NCI-H774 (cell line): ENCODE measurements at regions not wholly inside any gene's neighbourhood (a gene's known extent, or its start where the extent isn't known, plus 50 kb on each side); places are given as distances from the start of the nearest gene placed in this dataset.
A peak's percentile ranks its signal among the peaks of the same experiment; 100 is the strongest.
"Not testable (repeated sequence)": the region's sequence is repeated elsewhere in the genome, so short reads cannot be mapped to it uniquely, and the experiment has no call there.

ENCODE experiments used
- DNase-seq: peaks from one replicate; lab custom pipeline; 2025; lab: John Stamatoyannopoulos, UW

DNA sequence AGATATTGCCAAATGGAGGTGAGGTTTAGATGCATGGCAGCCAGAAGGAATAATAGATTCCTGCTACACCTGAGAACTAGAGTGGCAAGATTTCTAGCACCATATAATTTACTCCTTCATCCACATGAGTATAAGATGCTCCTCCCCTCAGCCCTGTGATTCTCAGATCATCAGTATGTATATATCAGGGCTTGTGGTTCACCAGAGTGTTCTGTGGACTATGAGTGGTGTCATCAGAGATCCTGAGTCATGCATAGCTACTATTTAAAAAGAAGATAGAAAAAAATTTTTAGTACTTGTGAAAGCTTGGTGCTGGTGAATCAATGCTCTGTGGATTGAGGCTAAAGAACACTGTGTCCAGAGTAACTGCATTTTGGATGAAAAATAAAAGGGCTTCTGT is 285.9 kb downstream of the BMP4 start:
- no peak for DNase-seq

DNA sequence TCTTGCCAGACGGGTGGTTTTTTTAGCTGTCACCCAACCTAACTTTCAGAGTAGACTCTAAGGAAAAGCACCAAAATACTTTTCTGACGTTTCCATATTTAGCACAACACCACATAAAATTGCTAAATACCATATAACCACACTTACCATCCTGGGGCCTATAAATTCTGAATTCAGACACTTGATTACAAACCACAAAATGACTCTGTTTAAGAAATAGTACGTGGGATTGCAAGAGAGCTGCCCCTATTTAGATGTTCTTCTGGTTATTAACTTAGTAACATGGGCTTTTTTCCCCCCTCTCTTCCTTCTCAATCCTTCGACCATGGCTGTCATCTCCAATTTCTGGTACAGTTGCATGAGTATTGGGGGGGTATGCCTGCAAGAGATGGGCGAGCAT is 287.7 kb downstream of the BMP4 start:
- no peak for DNase-seq

DNA sequence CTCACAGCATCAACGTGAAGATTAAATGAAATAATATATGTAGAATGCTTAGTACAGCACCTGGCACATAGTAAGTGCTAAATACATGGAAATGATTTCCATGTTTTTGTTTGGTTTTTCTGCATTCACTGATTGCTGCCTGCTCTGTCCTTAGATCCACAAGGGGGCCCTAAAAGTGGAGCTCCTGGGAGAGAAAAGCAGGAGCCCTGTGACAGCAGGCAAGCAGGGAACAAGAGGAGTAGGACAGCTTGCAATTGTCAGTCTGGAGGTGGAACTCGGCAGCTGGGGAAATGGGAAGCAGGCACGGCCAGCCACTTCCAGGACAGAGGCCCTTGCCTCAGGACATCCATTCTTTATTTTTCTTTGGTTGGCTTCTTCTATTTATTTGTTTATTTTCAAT is 292.9 kb downstream of the BMP4 start:
- no peak for DNase-seq

DNA sequence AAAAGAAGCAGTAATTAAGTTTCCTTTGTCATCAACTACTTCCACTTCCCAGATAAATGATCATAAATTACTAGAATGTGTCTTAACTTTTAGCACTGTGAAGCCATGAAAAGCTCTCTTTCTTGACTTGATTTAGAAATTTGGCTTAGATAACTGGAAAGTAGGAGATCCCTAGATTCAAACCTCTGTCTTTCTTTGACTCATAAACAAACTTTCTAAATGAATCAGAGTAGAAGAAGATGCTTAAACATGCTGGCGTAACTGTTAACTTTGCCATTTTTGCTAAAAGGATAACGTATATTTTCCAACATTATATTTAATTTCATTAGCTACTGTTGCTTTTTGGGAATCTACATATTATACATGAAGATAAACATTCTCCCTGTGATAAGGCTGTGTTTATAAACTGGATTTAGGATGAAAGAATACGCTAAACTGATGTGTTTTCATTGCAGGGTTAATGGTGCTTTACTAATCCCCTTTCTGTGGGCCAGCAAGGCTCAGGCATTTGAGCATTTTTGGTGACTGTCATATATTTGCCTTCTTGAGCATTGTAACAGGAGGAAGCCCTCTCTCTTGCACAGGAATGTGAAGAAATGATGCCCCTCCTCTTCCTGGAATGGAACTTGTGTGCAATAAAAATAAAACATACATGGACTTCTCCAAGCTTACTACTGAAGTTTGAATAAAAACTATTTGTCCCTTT is 301.4 kb downstream of the BMP4 start:
- no peak for DNase-seq

DNA sequence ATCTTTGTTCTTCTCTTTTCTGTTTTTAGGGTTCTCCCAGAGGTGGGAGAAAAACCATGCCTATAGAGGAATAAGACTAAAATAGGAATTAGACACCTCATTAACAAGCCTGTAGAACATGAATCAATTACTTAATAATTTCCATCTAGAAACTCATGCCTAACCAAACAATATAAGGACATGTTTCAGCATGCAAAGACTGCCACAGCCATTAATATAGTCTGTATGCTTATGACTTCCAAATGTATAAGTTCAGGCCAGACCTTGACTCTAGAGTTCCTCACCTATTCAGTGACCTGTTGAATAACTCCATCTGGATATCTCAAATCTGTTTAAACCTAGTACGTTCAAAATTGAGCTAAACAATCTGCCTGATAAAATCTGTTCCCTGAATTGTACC is 304.6 kb downstream of the BMP4 start:
- no peak for DNase-seq

DNA sequence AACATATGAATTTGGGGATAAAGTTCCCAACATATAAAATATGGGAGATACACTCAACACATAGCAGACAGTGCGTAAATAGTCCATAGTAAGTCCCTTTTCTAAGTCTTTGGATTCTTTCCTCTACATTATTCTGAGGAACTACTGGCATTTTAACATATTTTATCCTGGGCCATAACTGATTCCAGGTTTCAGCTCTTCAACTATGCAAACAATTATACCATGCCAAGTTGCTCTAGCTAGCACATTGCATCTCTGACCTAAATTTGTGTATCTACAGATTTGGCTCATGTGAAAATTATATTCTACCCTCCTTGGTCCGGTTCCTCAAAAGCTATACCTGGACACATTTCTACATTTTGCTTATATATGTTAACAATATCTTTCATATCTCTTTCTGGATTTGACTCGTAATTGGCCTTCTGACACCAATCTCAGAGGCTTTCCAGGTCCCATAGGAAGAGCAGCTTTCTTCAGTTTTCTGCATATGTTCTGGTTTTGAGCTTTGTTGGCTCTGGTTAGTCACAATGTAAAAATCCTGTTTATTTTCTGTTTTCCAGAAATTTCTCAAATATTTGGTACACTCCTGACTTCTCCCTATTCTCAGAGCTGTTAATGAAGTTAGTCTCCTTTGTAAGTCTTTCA is 305.4 kb downstream of the BMP4 start:
- no peak for DNase-seq

DNA sequence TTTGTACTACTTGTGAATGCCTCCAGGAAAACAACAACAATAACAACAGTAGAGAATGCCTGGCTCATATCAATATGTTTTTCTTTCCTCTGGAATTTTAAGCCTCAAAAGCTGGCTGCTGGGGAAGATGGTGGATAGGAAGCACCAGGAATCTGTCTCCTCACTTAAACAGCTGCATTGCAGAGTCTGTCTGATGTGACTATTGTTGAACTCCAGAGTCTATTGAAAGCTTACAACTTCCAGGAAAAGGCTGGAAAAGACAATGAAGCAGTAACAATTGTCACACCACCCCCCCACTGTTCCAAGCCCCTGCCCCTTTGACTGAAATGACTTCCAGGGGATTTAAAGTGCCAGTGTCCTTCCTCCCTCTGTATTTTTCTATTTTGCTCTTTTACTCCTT is 309.7 kb downstream of the BMP4 start:
- DNase-seq: no peak

DNA sequence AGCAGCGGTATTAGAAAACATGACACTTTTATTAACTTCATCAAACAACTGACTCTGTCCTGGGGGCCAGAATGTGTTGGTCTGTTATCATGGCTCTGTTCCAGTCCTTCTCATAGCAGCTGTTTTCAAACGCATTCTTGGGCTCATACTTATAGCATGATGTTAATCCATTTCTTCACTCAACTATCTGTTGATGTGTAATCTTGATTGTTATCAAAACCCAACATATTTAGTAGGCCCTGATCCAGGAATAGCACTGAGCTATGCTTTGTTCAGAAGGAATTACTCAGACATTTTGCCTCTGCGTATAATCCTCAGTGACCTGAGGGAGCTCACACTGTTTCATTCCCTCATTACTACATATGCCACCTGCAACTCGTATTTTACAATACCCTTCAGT is 315.9 kb downstream of the BMP4 start:
- no peak for DNase-seq

DNA sequence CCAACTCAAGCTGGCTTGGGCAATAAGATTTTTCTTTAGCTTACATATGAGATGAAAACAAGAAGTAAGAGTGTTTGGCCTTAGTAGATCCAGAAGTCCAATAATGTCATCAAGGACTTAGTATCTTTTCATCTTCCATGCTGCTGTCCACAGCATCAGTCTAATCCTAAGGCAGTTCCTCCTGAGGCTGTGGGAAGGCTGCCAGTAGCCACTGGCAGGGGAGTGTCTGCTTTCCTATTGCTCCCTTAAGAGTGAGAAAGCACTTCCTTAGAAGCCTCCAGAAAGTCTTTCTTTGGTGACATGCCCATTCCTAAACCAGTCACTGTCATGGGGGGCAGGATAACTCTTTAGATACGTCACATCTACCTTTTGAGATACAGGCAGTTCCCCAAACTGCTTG is 317.7 kb downstream of the BMP4 start:
- no peak for DNase-seq

DNA sequence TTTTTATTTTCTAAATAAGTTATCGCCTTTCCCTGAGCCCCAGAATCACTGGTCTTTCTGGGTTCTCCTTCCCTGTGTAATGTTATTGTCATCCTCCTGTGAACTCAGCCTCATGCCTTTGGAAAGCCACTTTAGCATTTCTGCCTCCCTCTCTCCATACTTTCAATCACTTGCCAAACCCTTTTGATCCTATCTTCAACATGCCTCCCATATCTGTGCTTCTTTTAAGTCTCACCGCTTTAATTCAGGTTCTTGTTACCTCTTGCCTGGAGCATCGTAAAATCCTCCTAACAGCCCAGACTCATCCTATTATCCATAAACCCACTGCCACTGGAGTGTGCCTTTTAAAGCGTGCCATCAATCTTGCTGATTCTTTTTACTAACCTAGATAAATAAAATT is 321.8 kb downstream of the BMP4 start:
- no peak for DNase-seq

DNA sequence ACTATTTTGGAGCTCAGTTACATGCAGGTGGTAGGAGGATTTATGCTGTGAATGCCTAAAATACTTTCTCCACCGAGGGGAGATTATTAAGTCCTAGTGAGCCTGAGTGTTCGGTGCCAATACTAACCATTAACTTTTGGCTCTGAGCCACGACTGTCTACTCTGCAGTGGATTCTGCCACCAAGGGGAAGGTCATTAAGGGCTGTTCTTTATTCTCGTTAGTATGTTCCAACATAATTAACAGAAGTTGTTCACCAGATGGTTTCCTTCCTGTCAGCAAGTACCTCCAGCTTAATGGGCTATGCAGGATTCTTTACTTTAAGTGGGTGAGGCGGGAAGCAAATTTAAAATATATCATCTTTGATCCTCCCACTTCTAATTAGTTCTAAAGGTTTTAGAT is 326.3 kb downstream of the BMP4 start:
- DNase-seq: peak; percentile 62

DNA sequence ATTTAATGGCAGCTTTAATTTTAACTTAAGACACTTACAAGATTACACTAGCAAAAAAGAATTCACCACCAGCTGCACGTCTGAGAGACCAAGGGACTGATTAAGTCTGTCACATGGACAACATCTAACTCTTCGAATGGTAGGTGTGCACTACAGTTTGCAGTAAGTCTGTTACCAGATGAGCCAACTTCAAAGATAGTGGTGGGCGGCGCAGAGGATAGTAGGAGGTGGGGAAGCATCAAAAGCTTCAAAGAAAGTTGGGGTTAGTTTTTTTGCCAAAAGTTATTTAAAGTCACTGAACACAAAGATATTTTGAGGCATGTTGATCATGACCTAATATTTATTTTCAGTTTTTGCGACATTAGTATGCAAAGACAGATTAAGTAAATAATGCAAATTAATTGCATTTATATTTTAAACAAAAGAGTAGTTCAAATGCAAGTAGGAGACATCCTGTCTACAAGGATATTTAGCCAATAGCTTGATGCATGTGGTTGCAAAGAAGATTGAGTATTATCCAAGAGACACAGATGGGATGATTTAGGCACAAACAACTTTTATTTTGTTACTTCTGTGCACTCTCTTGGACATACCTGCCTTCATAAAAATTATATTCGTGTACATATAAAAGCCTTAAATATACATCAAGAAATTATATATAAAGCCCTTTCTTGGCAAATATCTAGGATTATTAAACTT is 327.7 kb downstream of the BMP4 start:
- no peak for DNase-seq

DNA sequence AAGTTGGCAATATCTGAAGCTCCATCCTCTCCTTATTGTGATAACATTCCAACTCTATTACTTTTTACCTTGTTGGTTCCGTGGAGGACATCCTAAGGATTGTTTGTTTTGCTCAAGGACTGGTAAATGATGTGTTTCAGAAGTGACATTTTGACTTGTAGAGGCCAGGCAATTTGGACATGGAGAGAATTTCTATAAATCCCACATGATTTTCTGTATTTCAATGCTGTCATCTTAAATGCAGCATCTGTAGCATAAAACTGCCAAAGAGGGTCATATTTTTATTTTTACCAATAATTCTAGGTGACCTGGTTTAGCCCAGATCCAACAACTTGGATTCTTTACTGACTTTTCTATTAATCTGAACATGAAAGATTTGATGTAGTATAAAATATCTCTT is 328.4 kb downstream of the BMP4 start:
- DNase-seq: no peak

DNA sequence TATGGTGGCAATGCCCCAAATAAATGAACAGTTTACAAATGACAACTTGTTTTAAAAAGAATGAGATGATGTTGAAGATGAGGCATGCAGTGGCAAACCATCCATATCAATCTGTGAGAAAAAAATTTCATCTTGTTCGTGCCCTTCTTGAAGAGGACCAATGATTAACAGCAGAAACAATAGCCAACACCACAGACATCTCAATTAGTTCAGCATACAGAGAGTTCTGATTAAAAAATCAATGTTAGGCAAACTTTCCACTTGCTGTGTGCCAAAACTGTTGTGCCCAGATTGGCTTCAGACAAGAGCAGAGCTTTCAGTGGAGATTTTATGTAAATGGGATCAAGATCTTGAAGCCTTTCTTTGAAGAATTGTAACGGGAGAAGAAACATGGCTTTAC is 329.9 kb downstream of the BMP4 start:
- DNase-seq: no peak

DNA sequence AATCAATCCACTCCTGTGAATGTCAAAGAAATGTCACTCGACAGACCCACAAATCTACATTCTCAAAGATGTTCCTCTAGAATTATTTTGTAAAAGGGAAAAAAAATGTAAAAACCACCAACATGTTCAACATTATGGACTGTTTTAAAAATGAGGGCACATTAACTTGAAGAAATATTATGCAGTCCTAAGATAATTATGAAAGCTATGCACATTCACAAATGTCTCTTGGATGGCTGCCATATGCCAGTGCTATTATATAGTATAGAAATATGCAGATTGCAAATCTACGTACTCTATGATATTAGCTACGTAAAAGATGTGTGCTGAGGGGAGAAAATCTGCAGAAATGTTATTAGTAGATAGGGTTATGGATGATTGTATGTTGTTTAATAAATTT is 334.2 kb downstream of the BMP4 start:
- no peak for DNase-seq

DNA sequence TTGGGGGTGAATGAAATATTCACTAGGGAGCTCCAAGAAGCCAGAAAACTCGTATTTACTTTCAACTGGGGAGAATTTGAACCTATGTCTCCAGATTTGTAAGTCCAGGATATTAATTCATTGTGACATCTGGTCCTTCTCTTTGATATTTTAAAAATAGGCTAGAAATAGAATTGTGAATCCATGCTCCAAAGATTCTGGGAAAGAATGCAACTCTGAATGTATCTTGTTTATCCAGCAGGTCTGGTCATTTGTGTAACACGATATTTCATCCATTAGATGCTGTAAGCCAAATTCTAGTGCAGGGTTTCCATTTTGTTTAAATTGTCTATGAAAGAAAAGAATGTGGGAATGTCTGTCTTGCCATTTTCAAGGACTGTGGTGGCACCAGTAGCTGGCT is 334.7 kb downstream of the BMP4 start:
- no peak for DNase-seq

DNA sequence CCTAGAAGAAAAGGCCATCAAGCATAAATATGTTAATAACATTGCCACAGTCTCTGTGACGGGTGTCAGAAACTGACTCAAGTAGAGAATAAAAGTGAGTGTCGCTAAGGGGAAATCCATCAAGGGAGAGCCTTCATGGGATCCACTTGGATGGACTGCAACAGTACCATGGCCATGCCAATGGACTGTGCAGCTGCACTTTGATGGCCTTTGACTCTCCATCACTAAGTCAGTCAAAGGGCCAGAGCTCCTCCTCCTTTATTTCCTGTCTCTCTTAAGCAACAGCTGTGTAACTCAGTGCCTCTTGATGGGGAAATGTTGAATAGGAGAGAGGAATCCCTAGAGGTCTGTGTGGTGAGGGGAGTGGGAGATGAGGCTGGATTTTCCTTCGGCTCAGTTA is 335.2 kb downstream of the BMP4 start:
- DNase-seq: no peak

DNA sequence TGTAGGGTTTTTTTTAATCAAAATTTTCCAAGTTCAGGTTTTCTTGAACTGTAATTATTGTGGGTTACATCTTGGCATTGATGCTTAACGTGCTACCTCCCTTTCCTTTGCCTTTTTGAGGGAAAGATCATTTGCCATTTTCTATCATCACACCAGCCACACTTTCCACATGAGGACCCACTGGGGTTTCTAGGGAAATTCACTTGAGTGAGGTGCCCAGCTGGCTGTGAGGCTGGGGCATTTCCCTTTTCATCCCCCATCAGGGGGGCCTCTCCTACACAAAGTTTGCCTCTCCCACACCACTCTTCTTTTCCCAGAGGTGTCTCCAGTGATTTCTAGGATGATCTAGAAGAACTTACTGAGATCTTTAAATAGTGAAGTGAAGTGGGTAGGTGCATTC is 335.7 kb downstream of the BMP4 start:
- DNase-seq: no peak

DNA sequence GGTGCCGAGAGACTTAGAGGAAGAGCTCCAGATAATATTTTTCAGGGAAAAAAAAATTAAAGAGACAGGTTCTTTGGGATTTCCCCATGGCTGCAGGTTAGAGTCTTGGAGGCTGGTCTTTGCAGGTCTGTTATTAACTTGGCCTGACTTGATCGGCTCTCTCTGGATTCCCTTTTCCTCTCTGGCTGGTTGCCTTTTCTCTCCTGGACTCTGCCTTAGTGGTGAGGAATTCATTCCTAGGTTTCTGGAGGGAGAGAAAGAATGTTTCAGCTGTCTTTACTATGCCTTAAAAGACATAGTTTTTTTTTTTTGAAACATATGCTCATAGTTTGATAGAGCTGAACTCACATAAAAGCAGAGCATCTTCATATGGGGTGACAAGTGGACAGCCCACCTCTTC is 336.3 kb downstream of the BMP4 start:
- no peak for DNase-seq

DNA sequence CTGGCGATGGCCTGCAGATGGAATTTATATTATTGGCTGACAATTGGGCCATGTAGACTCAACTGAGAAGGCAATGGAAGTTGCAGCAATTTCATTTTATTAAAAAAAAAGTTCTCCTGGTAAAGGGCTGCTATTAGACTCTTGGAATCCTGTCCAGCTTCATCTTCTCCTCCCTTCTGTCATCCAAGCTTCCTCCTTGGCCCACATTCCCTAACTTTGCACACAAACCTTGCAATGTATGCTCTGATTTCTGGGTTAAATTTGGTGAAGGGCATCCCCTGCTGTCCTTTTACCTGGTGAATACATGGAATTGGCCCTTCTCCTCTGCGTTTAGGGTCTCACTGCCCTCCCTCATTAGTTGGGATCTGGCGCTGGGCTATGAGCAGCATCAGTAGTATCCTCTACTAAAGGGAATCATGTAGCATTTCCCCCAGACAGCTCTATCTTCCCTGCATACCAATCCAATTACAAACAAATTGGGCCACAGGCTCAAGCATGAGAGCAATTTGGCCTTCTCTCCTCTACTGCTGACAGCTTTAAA is 336.9 kb downstream of the BMP4 start:
- no peak for DNase-seq

DNA sequence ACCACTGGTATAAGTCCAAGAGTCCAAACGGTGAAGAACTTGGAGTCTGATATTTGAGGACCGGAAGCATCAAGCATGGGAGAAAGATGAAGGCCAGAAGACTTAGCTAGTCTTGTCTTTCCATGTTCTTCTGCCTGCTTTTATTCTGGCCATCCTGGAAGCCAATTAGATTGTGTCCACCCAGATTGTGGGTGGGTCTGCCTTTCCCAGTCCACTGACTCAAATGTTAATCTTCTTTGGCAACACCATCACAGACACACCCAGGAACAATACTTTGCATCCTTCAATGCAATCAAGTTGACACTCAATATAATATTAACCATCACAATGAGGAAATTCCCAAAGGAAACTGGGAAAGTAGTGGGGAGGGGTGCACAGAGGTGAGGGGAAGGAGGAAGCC is 340.1 kb downstream of the BMP4 start:
- DNase-seq: not testable (repeated sequence)

DNA sequence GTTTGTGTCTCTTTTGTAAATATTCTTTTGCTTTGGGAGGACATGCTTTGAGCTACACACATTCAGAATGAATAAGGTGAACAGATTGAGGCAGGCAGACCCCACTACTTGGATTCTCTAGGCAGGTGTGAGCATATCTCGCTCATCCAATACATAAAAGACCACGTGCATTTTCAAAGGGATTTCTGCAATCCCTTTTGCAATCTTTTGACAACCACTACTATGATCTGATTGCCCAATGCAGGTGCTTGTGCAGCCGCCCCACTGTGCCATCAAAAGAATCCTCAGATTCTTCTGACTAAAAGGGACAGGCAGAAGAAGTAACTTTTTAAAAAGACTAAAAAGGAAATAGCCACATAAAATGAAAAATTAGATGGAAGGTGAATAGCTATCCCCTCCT is 341.4 kb downstream of the BMP4 start:
- no peak for DNase-seq
